ENCODE measurements at regions not wholly inside any gene's neighbourhood (a gene's known extent, or its start where the extent isn't known, plus 50 kb on each side); places are given as distances from the start of the nearest gene placed in this dataset.
"Not testable (repeated sequence)": the region's sequence is repeated elsewhere in the genome, so short reads cannot be mapped to it uniquely, and the experiment has no call there.

DNA sequence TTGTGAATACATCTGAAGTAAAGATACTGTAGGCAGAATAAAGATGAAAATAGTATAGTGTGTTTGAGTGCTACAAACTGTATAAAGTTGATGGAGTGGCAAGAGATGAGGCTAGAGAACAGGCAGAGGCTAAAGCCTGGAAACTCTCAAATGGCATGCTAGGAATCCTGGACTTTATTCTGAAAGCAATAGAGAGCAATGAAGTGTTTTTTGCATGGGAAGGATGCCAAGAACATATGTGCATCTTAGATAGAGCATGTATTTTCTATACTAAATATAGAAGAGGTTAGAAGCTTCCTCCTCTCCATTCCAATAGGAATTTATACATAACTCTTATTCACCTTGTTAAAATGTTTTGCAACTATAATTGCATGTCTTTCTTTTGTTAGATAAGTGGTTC, 86.3 kb upstream of the TMTC2 start:
- DNase-seq, result no peak
- no peaks in the 10 kb centered on the region for H3K27me3 ChIP-seq
- H3K36me3 ChIP-seq (replicated peaks in 1 of 2), result no peaks in the 10 kb centered on the region
- H3K4me3 ChIP-seq, result no peak overlapping the region
- H3K27ac ChIP-seq, result no peak overlapping the region
- H3K4me1 ChIP-seq (replicated peaks in 1 of 2), result no peaks in the 10 kb centered on the region
- H3K9me3 ChIP-seq (replicated peaks in 1 of 3), result peaks cover 0 to 4% (median 0%) of the 10 kb centered on the region in 3 donors
- TF ChIP-seq, protein P1, sequence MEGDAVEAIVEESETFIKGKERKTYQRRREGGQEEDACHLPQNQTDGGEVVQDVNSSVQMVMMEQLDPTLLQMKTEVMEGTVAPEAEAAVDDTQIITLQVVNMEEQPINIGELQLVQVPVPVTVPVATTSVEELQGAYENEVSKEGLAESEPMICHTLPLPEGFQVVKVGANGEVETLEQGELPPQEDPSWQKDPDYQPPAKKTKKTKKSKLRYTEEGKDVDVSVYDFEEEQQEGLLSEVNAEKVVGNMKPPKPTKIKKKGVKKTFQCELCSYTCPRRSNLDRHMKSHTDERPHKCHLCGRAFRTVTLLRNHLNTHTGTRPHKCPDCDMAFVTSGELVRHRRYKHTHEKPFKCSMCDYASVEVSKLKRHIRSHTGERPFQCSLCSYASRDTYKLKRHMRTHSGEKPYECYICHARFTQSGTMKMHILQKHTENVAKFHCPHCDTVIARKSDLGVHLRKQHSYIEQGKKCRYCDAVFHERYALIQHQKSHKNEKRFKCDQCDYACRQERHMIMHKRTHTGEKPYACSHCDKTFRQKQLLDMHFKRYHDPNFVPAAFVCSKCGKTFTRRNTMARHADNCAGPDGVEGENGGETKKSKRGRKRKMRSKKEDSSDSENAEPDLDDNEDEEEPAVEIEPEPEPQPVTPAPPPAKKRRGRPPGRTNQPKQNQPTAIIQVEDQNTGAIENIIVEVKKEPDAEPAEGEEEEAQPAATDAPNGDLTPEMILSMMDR (IDR thresholded peaks at IDR 0.05), result no peak
- TF ChIP-seq POLR2A (IDR thresholded peaks at IDR 0.05), result no peak
- intact Hi-C loops (cut with DNase I), result no loop called here

DNA sequence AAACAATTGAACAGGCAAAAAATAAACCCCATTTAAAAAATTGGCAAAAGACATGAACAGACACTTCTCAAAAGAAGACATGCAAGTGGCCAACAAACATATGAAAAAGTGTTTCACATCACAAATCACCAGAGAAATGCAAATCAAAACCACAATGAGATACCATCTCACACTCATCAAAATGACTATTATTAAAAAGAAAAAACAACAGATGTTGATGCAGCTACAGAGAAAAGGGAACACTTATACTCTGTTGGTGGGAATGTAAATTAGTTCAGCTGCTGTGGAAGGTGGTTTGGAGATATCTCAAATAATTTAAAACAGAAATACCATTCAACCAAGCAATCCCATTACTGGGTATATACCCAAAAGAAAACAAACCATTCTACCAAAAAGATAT, 83.1 kb upstream of the TMTC2 start:
- H3K4me3 ChIP-seq; H3K4me1 ChIP-seq (replicated peaks in 1 of 2); intact Hi-C loops (cut with DNase I); H3K27ac ChIP-seq; H3K9me3 ChIP-seq (replicated peaks in 1 of 3); H3K27me3 ChIP-seq; DNase-seq; H3K36me3 ChIP-seq (replicated peaks in 1 of 2): not testable (repeated sequence)

DNA sequence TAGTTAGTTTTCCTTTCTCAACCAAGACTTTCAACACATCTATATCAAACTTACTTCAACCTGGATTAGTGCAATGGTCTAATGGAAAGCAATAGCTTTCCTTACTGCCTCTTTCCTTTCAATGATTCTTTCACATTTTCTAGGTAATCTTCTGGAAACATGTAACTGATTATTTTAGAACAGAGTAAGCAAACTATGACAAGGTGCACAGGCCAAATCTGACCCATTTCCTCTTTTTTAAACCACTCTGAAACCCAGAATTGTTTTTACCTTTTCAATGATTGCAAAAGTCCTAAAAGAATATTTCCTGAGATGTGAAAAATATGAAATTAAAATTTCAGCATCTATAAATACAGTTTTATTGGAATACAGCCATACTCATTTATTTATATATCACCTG, 81.6 kb upstream of the TMTC2 start:
- no peak overlapping the region for H3K4me3 ChIP-seq
- intact Hi-C loops (cut with DNase I), result no loop called here
- H3K9me3 ChIP-seq (replicated peaks in 1 of 3), result no peaks in the 10 kb centered on the region

DNA sequence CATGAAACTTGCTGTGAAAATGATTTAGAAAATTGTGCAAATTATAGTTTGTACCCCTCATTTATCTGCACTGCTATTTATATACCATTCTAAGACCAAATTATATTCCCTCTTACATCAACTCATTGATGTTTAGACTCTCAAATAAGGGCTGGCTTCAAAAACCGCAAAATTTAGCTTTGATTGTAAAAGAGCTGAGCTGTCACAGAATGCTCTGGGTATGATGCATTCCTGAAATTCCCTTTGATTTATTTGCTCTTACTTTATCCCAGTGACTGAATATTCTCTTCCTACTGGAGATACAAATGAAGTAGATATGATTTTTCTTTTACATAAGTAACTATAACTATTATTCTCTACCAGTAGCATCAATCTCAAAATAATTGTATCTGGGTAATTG, 78.0 kb upstream of the TMTC2 start:
- intact Hi-C loops (cut with DNase I), result no loop called here
- WGBS, 4 donors, result 51 to 69% (median 60%) methylated on average over 1 of the region's 1 CpG
- TF ChIP-seq POLR2A (IDR thresholded peaks at IDR 0.05), result no peak
- TF ChIP-seq, protein P1 (IDR thresholded peaks at IDR 0.05), result no peak

More for the DNA sequence above, 81.6 kb upstream of the TMTC2 start:
- no peaks in the 10 kb centered on the region for H3K27me3 ChIP-seq
- no peak for DNase-seq
- no peak for TF ChIP-seq POLR2A (IDR thresholded peaks at IDR 0.05)
- TF ChIP-seq, protein P1 (IDR thresholded peaks at IDR 0.05), result no peak
- no peaks in the 10 kb centered on the region for H3K36me3 ChIP-seq (replicated peaks in 1 of 2)
- H3K27ac ChIP-seq, result no peak overlapping the region
- H3K4me1 ChIP-seq (replicated peaks in 1 of 2), result no peaks in the 10 kb centered on the region

DNA sequence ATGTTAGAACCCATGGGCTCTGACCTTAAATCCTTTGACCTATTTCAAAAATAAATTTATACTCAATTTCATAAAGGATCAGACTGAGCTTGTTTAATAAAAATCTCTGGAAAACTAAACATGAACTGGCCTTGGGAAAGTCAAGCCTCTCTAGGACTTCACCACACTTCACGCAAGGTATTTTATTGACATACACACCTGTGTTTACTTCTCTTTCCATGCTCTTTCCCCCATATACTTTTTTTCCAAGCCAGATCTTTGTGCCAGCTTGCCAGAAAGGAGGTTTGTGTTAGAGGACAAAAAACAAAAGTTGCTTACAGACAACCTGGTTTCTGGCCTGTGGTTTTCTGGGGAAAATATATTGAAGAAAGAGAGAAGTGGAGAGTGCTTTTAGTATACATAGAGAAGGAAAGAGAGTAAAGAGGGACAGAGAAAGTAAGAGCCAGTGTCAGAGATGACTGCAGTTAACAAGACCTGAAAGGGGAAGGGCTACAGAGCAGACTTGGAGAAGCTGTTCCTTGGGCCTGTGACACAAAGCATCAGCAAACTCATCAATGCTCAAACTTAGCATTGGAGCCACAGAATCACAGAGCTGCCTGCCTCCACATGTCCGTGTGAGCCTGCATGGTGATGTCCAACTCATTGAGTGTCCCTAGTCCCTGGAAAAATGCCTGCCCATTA, 77.3 kb upstream of the TMTC2 start:
- no peak for TF ChIP-seq POLR2A (IDR thresholded peaks at IDR 0.05)
- TF ChIP-seq, protein P1 (IDR thresholded peaks at IDR 0.05), result no peak

More for the DNA sequence above, 78.0 kb upstream of the TMTC2 start:
- H3K36me3 ChIP-seq (replicated peaks in 1 of 2), result no peaks in the 10 kb centered on the region
- H3K27me3 ChIP-seq, result no peaks in the 10 kb centered on the region
- DNase-seq, result no peak
- H3K9me3 ChIP-seq (replicated peaks in 1 of 3), result no peaks in the 10 kb centered on the region
- H3K4me3 ChIP-seq, result no peak overlapping the region
- no peaks in the 10 kb centered on the region for H3K4me1 ChIP-seq (replicated peaks in 1 of 2)
- no peak overlapping the region for H3K27ac ChIP-seq

More for the DNA sequence above, 77.3 kb upstream of the TMTC2 start:
- Histone ChIP-seq H3K4me1 (replicated peaks in 1 of 2) (no peaks in the 10 kb centered on the region), H3K4me3 (no peak overlapping the region), H3K27me3 (no peaks in the 10 kb centered on the region), H3K27ac (no peak overlapping the region), H3K36me3 (replicated peaks in 1 of 2) (no peaks in the 10 kb centered on the region), H3K9me3 (replicated peaks in 1 of 3) (no peaks in the 10 kb centered on the region)
- intact Hi-C loops (cut with DNase I), result no loop called here
- 57 to 70% (median 67%) methylated on average over 2 of the region's 2 CpGs for WGBS, 4 donors
- no peak for DNase-seq
